ENCODE measurements at regions not wholly inside any gene's neighbourhood (a gene's known extent, or its start where the extent isn't known, plus 50 kb on each side); places are given as distances from the start of the nearest gene placed in this dataset.

DNA sequence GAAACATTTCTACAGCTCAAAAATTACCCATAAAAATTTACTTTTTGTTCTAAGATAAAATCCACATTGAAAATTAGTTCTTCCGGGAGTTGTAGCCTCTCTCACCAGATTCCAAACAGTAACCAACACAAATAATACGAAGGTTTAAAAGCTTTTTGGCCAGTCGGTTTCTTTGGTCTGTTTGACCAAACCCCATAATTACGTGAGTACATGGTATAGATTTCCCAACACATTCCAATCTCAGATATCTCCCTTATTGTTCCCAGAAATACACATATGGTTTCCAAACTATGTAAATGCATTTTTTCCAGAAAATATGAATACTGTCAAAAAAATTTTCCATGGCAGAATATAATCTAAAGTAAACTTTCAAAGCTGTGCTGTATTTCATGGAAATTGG, 722.0 kb downstream of the KCNJ2 start:
- Mint-ChIP-seq H3K27me3 (ENCODE audit: unreplicated experiment) (no peaks in the 10 kb centered on the region), H3K4me3 (ENCODE audit: unreplicated experiment) (no peak overlapping the region), H3K27ac (ENCODE audit: unreplicated experiment) (no peak overlapping the region), H3K9me3 (ENCODE audit: unreplicated experiment) (no peaks in the 10 kb centered on the region), H3K36me3 (ENCODE audit: unreplicated experiment) (no peaks in the 10 kb centered on the region), H3K4me1 (ENCODE audit: low read depth, unreplicated experiment) (no peaks in the 10 kb centered on the region)
- no peak for DNase-seq
- TF ChIP-seq CTCF (IDR thresholded peaks at IDR 0.05; ENCODE audit: partially characterized antibody, unreplicated experiment): no peak

DNA sequence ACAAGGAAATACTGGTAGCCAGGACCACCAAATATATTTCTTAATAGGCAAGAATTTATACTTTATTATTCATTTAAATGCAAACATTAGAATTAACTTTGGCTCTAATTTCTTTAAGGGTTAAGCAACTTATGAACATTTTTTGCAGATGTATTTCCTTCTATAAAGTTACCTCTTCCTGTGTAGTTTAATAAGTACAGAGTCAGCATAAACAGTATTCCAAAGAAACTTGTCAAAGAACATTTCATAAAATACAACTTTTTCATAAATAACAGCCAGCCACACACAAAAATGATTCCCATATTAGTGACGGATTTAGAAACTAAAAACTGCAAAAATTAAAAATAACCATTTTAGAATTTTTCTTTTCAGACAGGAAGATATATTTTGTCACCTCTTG, 723.2 kb downstream of the KCNJ2 start:
- Mint-ChIP-seq H3K4me3 (ENCODE audit: unreplicated experiment) (no peak overlapping the region), H3K9me3 (ENCODE audit: unreplicated experiment) (no peaks in the 10 kb centered on the region), H3K27me3 (ENCODE audit: unreplicated experiment) (no peaks in the 10 kb centered on the region), H3K27ac (ENCODE audit: unreplicated experiment) (no peak overlapping the region), H3K4me1 (ENCODE audit: low read depth, unreplicated experiment) (no peaks in the 10 kb centered on the region), H3K36me3 (ENCODE audit: unreplicated experiment) (no peaks in the 10 kb centered on the region)
- no peak for DNase-seq
- no peak for TF ChIP-seq CTCF (IDR thresholded peaks at IDR 0.05; ENCODE audit: partially characterized antibody, unreplicated experiment)

DNA sequence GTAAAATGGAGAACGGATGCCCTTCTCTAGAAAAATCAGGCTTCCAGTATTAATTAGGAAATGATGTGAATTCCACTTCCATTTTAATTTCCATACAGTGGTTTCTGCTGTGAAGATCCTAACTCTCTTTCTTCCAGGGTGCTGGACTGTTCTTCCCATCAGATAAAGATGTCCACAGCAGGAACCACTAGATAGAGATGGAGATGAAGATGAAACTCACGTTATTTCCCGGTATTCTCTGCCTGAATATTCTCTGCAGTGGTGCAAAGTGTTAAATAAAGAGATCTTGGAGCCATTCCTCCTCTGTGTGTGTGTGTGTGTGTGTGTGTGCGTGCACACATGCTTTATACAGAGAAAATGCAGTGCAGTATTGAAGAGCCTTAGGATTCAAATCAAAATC, 727.5 kb downstream of the KCNJ2 start:
- Mint-ChIP-seq H3K36me3 (ENCODE audit: unreplicated experiment) (no peaks in the 10 kb centered on the region), H3K27me3 (ENCODE audit: unreplicated experiment) (no peaks in the 10 kb centered on the region), H3K27ac (ENCODE audit: unreplicated experiment) (no peak overlapping the region), H3K4me3 (ENCODE audit: unreplicated experiment) (no peak overlapping the region), H3K4me1 (ENCODE audit: low read depth, unreplicated experiment) (no peaks in the 10 kb centered on the region), H3K9me3 (ENCODE audit: unreplicated experiment) (no peaks in the 10 kb centered on the region)
- TF ChIP-seq CTCF (IDR thresholded peaks at IDR 0.05; ENCODE audit: partially characterized antibody, unreplicated experiment): no peak
- DNase-seq: no peak

- H3K4me1 Mint-ChIP-seq (ENCODE audit: low read depth, unreplicated experiment): no peaks in the 10 kb centered on the region
- no peak overlapping the region for H3K27ac Mint-ChIP-seq (ENCODE audit: unreplicated experiment)
- no peak for DNase-seq
- no peak overlapping the region for H3K4me3 Mint-ChIP-seq (ENCODE audit: unreplicated experiment)
- H3K9me3 Mint-ChIP-seq (ENCODE audit: unreplicated experiment): no peaks in the 10 kb centered on the region
- no peaks in the 10 kb centered on the region for H3K27me3 Mint-ChIP-seq (ENCODE audit: unreplicated experiment)
- H3K36me3 Mint-ChIP-seq (ENCODE audit: unreplicated experiment): no peaks in the 10 kb centered on the region
- TF ChIP-seq CTCF (IDR thresholded peaks at IDR 0.05; ENCODE audit: partially characterized antibody, unreplicated experiment): no peak
Observed at GRCh38 chr17:70897446-70897845, 728.1 kb downstream of the KCNJ2 start.

DNA sequence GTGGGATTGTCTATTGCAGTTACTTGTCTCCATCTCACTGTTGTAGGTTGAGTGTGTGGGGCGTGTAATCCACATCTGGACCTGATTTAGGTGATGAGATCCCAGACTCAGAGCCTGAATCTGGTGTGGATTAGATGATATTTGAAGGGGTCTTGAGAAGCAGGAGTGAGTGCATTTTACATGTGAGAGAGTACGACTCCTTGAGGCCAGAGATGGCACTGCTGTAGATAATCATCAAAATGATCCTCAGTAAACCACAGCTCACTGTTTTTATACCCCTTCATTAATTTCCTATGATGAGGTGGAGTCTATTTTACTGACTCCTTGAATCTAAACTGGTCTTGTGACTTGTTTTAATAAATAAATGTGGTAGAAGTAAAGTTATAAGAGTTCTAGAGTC, 732.5 kb downstream of the KCNJ2 start:
- Mint-ChIP-seq H3K27ac (ENCODE audit: unreplicated experiment) (no peak overlapping the region), H3K9me3 (ENCODE audit: unreplicated experiment) (no peaks in the 10 kb centered on the region), H3K36me3 (ENCODE audit: unreplicated experiment) (no peaks in the 10 kb centered on the region), H3K27me3 (ENCODE audit: unreplicated experiment) (no peaks in the 10 kb centered on the region), H3K4me3 (ENCODE audit: unreplicated experiment) (no peak overlapping the region), H3K4me1 (ENCODE audit: low read depth, unreplicated experiment) (no peaks in the 10 kb centered on the region)
- TF ChIP-seq CTCF (IDR thresholded peaks at IDR 0.05; ENCODE audit: partially characterized antibody, unreplicated experiment): no peak
- DNase-seq: no peak

All from glutamatergic neuron (in vitro differentiated cells).